H9 (cell line): ENCODE measurements at regions not wholly inside any gene's neighbourhood (a gene's known extent, or its start where the extent isn't known, plus 50 kb on each side); places are given as distances from the start of the nearest gene placed in this dataset.

Experiments
- DNase-seq: peaks from one replicate; pipeline ENCODE4 v3.0.0-alpha.2; 2017
- H2AFZ ChIP-seq: one replicate; pipeline ENCODE4 v1.6.1; 2013; ENCODE audit warnings: mild to moderate bottlenecking, low read length, control low read depth, moderate library complexity
- H2AK5ac ChIP-seq: 2 replicates; pipeline ENCODE4 v1.6.1; 2013; ENCODE audit warnings: low read length, control low read depth, mixed read lengths; ENCODE audit not compliant: insufficient read length
- H2BK120ac ChIP-seq: one replicate; pipeline ENCODE4 v1.6.1; 2013; ENCODE audit warnings: low read depth, mild to moderate bottlenecking, low read length, control low read depth, inconsistent platforms; ENCODE audit not compliant: poor library complexity, severe bottlenecking
- H2BK12ac ChIP-seq: 2 replicates; pipeline ENCODE4 v1.6.1; 2013; ENCODE audit warnings: low read length, control low read depth, mixed read lengths, low read depth; ENCODE audit not compliant: insufficient read length
- H2BK15ac ChIP-seq: 2 replicates; pipeline ENCODE4 v1.6.1; 2013; ENCODE audit warnings: low read depth, low read length, control low read depth
- H2BK20ac ChIP-seq: one replicate; pipeline ENCODE4 v1.6.1; 2013; ENCODE audit warnings: low read depth, mild to moderate bottlenecking, low read length, control low read depth, inconsistent platforms; ENCODE audit not compliant: poor library complexity, severe bottlenecking
- H2BK5ac ChIP-seq: 2 replicates; pipeline ENCODE4 v1.6.1; 2013; ENCODE audit warnings: low read length, control low read depth, mixed read lengths; ENCODE audit not compliant: insufficient read length
- H3K14ac ChIP-seq: 2 replicates; pipeline ENCODE4 v1.6.1; 2013; ENCODE audit warnings: low read length, control low read depth; ENCODE audit not compliant: insufficient read depth
- H3K18ac ChIP-seq: 2 replicates; pipeline ENCODE4 v1.6.1; 2013; ENCODE audit warnings: low read depth, mild to moderate bottlenecking, mixed read lengths, low read length, control low read depth; ENCODE audit not compliant: insufficient read length
- H3K23ac ChIP-seq: 2 replicates; pipeline ENCODE4 v1.6.1; 2013; ENCODE audit warnings: low read length, control low read depth, mixed read lengths, low read depth; ENCODE audit not compliant: insufficient read length
- H3K23me2 ChIP-seq: 2 replicates; pipeline ENCODE4 v1.6.1; 2013; ENCODE audit warnings: low read depth, mild to moderate bottlenecking, mixed read lengths, low read length, control low read depth; ENCODE audit not compliant: insufficient read length, poor library complexity, severe bottlenecking
- H3K27ac ChIP-seq: 2 replicates; pipeline ENCODE4 v1.5.1; 2013; ENCODE audit warnings: low read length, control low read depth, mixed read lengths, low read depth; ENCODE audit not compliant: insufficient read length
- H3K27me3 ChIP-seq: 2 replicates; pipeline ENCODE4 v1.6.1; 2013; ENCODE audit warnings: low read length, control low read depth, inconsistent platforms; ENCODE audit not compliant: insufficient read depth
- H3K4ac ChIP-seq: 2 replicates; pipeline ENCODE4 v1.6.1; 2013; ENCODE audit warnings: low read depth, mild to moderate bottlenecking, control low read depth, inconsistent platforms, low read length, moderate library complexity
- H3K4me1 ChIP-seq: 2 replicates; pipeline ENCODE4 v1.6.1; 2013; ENCODE audit warnings: low read length, control low read depth, inconsistent platforms; ENCODE audit not compliant: insufficient read depth
- H3K4me2 ChIP-seq: 2 replicates; pipeline ENCODE4 v1.6.1; 2013; ENCODE audit warnings: low read length, control low read depth, mixed read lengths; ENCODE audit not compliant: insufficient read length, insufficient read depth
- H3K56ac ChIP-seq: 2 replicates; pipeline ENCODE4 v1.6.1; 2013; ENCODE audit warnings: low read depth, mild to moderate bottlenecking, mixed read lengths, low read length, control low read depth; ENCODE audit not compliant: insufficient read length
- H3K79me1 ChIP-seq: 2 replicates; pipeline ENCODE4 v1.6.1; 2013; ENCODE audit warnings: low read depth, mild to moderate bottlenecking, moderate library complexity, low read length, control low read depth, inconsistent platforms; ENCODE audit not compliant: insufficient read depth, poor library complexity, severe bottlenecking
- H3K79me2 ChIP-seq: 2 replicates; pipeline ENCODE4 v1.6.1; 2013; ENCODE audit warnings: low read length, control low read depth, inconsistent platforms; ENCODE audit not compliant: insufficient read depth
- H3K9ac ChIP-seq: 2 replicates; pipeline ENCODE4 v1.6.1; 2013; ENCODE audit warnings: low read length, control low read depth, mixed read lengths; ENCODE audit not compliant: insufficient read length; ENCODE audit errors: extremely low read depth
- H3K9me3 ChIP-seq: one replicate; pipeline ENCODE4 v1.6.1; 2013; ENCODE audit warnings: low read depth, low read length, inconsistent platforms; ENCODE audit not compliant: control insufficient read depth
- H3T11ph ChIP-seq: one replicate; pipeline ENCODE4 v1.6.1; 2013; ENCODE audit warnings: mild to moderate bottlenecking, low read length, control low read depth, inconsistent platforms
- H4K20me1 ChIP-seq: one replicate; pipeline ENCODE4 v1.6.1; 2013; ENCODE audit not compliant: control insufficient read depth, insufficient read length, insufficient read depth
- H4K5ac ChIP-seq: 2 replicates; pipeline ENCODE4 v1.6.1; 2013; ENCODE audit warnings: low read depth, mild to moderate bottlenecking, mixed read lengths, low read length, control low read depth; ENCODE audit not compliant: insufficient read length
- H4K8ac ChIP-seq: replicated peaks from 2 replicates; pipeline ENCODE4 v1.6.1; 2013; ENCODE audit warnings: low read length, control low read depth, mixed read lengths, low read depth; ENCODE audit not compliant: insufficient read length
- H4K91ac ChIP-seq: 2 replicates; pipeline ENCODE4 v1.6.1; 2013; ENCODE audit warnings: low read depth, mild to moderate bottlenecking, moderate library complexity, mixed read lengths, low read length, control low read depth; ENCODE audit not compliant: insufficient read length
- H3K27ac Mint-ChIP-seq, 3 experiments: 2 replicates in 2 of 3; 3 replicates in 1 of 3; pipeline ENCODE4 v1.8.0; 2020 to 2021; ENCODE audit warnings: mixed read lengths in 3 of 3, mild to moderate bottlenecking in 1 of 3, moderate library complexity in 1 of 3
- H3K27me3 Mint-ChIP-seq: 2 replicates; pipeline ENCODE4 v1.8.0; 2021; ENCODE audit warnings: low read depth, mild to moderate bottlenecking, moderate library complexity, mixed read lengths
- H3K36me3 Mint-ChIP-seq, 3 experiments: 2 replicates in 2 of 3; 3 replicates in 1 of 3; pipeline ENCODE4 v1.8.0; 2020 to 2021; ENCODE audit warnings: low read depth in 3 of 3, mixed read lengths in 3 of 3; ENCODE audit not compliant: insufficient read depth in 1 of 3
- H3K4me1 Mint-ChIP-seq, 2 experiments: 2 replicates each; pipeline ENCODE4 v1.8.0; 2020; ENCODE audit warnings: mixed read lengths in 2 of 2
- H3K4me3 Mint-ChIP-seq, 2 experiments: 2 replicates in 1 of 2; 3 replicates in 1 of 2; pipeline ENCODE4 v1.8.0; 2020 to 2021; ENCODE audit warnings: mild to moderate bottlenecking in 2 of 2, mixed read lengths in 2 of 2, moderate library complexity in 1 of 2
- H3K9me3 Mint-ChIP-seq, 2 experiments: 2 replicates in 1 of 2; 3 replicates in 1 of 2; pipeline ENCODE4 v1.8.0; 2020; ENCODE audit warnings: mild to moderate bottlenecking in 2 of 2, mixed read lengths in 2 of 2, moderate library complexity in 1 of 2
- WGBS: extraction: QIAGEN DNeasy Blood & Tissue Kit; methylation state at CpG from one replicate; pipeline ENCODE4 v1.1.7; 2013; ENCODE audit warnings: missing lambda C conversion rate, low lambda C conversion rate, mixed read lengths; ENCODE audit not compliant: insufficient read length; ENCODE audit errors: extremely low coverage; 5-methylcytosine and 5-hydroxymethylcytosine counted together
- TF ChIP-seq, protein P1 (sequence below): fragments of 200-600 bp; sonication (generic); conservative IDR thresholded peaks from 3 replicates; pipeline ENCODE4 v1.8.0; 2021; ENCODE audit warnings: antibody characterized with exemption, mild to moderate bottlenecking

DNA sequence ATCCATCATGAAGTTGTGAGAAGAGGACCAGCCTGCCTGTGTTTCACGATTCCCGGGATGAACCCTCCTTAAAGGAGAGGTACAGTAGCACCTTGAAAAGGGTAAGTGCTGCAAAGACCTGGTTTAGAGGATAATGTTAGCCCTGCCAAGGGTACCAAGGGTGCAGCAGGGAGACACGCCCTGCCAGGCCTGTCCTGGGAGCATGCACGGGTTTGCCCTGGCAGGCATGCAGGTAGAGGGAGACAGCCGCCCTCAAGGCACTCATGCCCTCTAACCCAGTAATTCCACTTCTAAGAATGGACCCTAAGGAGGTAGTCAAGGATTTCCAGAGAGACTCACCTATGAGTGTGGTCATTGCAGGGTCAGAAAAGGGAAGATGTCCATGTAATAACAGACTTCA lies 65.0 kb downstream of the DIO3 start:
- Histone ChIP-seq H3K18ac (no peak overlapping the region), H2AK5ac (no peak overlapping the region), H3K27me3 (no peaks in the 10 kb centered on the region; the same call in 1 of the 2 replicates), H2BK15ac (no peak overlapping the region), H3K23ac (no peak overlapping the region), H3K4me2 (no peak overlapping the region), H3K79me1 (no peaks in the 10 kb centered on the region), H3K23me2 (no peaks in the 10 kb centered on the region), H4K8ac (no peak overlapping the region), H3K9ac (no peak overlapping the region), H4K91ac (no peak overlapping the region), H3K14ac (no peak overlapping the region), H2BK120ac (no peak overlapping the region), H2BK20ac (no peak overlapping the region), H2AFZ (no peak overlapping the region), H2BK12ac (no peak overlapping the region), H2BK5ac (no peak overlapping the region), H3T11ph (no peak overlapping the region), H3K4me1 (no peaks in the 10 kb centered on the region; the same call in 1 of the 2 replicates), H3K56ac (no peak overlapping the region), H4K20me1 (no peaks in the 10 kb centered on the region), H3K27ac (no peak overlapping the region), H3K9me3 (no peaks in the 10 kb centered on the region), H3K79me2 (no peaks in the 10 kb centered on the region), H4K5ac (no peak overlapping the region), H3K4ac (no peak overlapping the region)
- Mint-ChIP-seq H3K27me3 (peaks cover 43% of the 10 kb centered on the region), H3K9me3 (no peaks in the 10 kb centered on the region; a peak in 2 of 5 replicates), H3K4me1 (peaks cover 16 to 20% of the 10 kb centered on the region in 2 experiments), H3K36me3 (no peaks in the 10 kb centered on the region; a peak in 1 of 7 replicates), H3K27ac (no peak overlapping the region), H3K4me3 (no peak overlapping the region)
- TF ChIP-seq, protein P1, sequence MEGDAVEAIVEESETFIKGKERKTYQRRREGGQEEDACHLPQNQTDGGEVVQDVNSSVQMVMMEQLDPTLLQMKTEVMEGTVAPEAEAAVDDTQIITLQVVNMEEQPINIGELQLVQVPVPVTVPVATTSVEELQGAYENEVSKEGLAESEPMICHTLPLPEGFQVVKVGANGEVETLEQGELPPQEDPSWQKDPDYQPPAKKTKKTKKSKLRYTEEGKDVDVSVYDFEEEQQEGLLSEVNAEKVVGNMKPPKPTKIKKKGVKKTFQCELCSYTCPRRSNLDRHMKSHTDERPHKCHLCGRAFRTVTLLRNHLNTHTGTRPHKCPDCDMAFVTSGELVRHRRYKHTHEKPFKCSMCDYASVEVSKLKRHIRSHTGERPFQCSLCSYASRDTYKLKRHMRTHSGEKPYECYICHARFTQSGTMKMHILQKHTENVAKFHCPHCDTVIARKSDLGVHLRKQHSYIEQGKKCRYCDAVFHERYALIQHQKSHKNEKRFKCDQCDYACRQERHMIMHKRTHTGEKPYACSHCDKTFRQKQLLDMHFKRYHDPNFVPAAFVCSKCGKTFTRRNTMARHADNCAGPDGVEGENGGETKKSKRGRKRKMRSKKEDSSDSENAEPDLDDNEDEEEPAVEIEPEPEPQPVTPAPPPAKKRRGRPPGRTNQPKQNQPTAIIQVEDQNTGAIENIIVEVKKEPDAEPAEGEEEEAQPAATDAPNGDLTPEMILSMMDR = no peak
- WGBS = no CpG with 5 or more reads among the region's 5 CpGs
- DNase-seq = no peak
